HG03439 (cell line): ENCODE measurements at regions not wholly inside any gene's neighbourhood (a gene's known extent, or its start where the extent isn't known, plus 50 kb on each side); places are given as distances from the start of the nearest gene placed in this dataset.
"Not testable (repeated sequence)": the region's sequence is repeated elsewhere in the genome, so short reads cannot be mapped to it uniquely, and the experiment has no call there.

Source experiments
- ATAC-seq: cut with Tn5 transposase; IDR thresholded peaks from one replicate; pipeline ENCODE4 v1.9.1; 2021; ENCODE audit warnings: mild to moderate bottlenecking, moderate library complexity; ENCODE audit not compliant: unreplicated experiment

DNA sequence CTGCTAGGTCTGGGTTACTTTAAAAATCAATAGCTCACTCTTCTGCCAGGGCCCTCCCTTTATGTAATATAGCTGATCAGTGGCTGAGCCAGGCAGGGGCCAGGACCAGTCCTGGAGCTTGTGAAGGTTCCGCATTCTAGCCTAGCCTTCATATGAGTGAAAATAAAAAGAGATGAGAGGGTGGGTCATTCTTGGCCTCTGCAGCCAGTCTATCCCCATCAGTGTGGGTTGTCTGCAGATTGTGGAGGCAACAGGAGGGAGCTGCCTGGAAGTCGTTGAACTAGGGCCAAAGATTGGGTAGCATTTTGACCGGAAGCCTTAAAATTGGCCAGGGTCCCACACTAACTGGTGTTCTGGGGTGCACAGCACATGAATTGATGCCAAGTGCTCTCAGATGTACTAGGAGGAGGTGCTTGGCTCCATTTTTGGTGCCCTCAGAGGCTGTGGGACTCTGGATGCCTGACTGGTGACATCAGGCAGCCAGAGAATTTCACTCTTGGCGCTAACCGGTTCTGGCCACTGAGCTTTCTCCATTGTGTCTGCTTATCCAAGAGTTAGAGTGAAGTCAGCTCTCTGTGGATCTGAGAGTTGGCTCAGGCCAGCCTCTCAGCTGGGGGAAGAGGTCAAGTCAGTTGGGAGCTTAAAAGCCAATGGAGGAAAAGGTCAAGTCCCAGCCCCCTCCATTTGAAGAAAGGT, 66.5 kb upstream of the IKBKE start:
- ATAC-seq: not testable (repeated sequence)

DNA sequence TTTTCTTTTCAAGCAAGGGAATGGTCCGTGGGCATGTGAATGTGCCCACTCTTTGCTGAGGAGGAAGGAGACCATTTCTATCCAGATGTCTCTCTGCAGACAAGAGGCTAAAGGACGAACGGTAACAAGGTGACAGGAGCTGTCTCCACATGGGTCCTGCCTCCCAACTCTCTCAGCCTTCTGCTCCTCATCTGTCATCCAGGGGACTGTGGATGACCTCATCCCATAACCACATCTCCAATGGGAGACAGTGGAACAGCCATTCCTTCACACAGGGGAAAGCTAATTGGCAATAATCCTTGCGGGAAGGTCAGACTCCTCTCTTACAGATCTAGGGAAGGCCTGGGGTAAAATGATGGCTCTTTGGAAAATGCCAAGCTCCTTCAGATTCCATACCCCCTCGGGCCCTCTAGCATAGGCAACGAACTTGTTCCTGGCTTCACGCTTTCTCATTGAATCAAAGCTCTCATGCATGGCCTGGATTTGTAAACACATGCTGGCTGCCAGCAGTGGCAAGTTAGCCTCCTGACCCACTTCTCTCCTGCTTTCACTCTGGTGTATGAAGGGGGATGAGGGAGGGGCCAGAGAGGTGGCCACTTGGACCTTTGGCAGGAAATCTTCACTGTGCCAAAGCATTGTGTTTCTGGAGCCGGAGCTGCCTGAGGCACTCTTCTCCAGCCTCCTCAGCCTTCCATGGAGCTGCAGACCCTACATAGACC, 65.8 kb upstream of the IKBKE start:
- ATAC-seq: not testable (repeated sequence)

DNA sequence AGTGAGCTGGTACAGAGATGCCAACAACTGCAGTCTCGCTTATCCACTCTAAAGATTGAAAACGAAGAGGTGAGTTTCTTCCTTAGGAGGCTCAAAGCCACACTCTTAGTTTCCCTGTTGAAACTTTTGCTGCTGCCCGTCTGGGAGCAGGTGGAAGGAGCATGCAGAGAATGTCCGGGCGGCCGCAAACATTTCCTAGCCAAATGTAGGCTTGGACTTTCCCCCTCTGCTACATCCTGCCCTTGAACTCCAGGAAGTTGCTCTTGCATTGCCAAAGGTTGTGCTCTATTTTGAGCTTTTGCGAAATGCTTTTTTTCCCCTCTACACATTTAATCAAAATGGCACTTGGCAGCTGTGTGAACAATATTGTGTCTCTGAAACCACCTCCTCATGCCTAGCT, 65.0 kb upstream of the IKBKE start:
- not testable (repeated sequence) for ATAC-seq

DNA sequence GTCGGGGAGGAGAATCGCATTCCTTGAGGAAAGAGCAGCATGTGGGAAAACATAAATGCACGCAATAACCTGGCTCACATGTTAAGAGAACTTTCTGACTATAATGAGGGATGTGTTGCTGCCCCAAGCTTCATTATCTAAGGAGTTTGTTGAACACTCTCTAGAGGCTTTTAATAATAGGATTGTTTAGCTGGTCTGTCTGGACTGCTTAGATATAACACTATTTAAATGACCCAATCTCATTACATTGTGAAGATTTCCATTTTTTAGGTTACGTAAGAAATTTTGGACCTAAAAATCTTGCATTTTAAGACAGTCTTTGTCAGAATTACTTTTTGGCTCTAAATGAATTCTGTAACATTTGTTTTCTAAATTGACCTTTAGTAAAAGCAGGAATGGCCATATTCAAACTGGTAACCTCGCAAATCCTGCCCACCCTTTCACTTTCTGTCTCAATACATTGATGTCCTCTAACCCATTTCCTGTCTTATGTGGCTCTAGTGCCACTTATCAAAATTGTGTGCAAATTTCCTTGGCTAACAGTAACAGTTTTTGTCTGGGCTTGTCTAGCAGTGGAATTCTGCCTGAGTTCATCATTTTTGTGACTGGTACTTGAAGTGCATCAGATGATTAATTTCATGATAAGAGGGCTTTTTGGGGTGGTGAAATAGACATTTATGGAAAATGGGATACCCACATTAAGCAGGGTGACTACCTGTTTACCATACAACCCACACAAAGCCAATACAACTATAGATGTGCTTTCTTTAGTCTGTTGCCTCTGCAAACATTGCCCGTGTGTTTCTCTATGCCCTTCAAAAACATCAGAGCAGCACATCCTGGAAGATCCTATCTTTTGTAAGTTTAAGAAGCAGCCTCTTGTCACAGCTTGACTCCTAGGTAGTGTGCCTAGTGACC, 61.6 kb upstream of the IKBKE start:
- not testable (repeated sequence) for ATAC-seq

DNA sequence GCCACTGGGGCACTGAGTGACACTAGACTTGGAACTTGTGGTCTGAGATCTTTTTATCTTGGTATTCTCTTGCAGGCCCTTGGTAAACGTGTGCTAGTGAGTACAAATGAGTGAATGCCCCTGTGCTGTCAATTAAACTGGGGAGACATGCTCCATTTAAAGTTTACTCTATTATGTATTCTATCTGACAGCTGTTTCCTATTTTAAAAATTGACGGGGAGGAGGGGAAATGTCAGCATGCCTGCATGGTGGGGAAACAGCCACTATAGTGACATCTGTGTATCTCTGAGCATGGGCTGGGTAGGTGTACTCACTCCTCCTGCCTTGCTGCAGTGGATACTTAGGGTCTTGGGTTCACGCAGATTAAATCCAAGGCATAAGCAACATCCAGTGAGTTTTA, 59.0 kb upstream of the IKBKE start:
- no peak for ATAC-seq

DNA sequence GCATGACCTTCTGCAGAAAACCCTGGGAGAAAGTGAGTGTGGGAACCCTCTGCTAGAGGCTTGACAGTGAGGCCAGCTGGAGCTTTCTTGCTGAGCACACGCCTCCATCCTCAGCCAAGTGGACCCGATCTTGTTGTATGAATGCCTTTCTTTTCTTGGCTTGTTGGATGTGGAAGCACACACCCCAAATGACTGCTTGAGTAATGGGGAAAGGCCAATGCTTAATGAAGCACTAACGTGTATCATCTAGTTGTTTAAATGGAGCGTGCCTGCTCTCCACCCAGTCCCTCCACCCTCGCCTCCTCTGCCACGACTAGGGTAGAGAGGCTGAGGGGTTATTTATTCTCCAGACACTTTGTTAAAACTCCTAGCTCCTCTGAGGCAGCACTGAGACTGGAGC, 54.3 kb upstream of the IKBKE start:
- ATAC-seq: no peak

DNA sequence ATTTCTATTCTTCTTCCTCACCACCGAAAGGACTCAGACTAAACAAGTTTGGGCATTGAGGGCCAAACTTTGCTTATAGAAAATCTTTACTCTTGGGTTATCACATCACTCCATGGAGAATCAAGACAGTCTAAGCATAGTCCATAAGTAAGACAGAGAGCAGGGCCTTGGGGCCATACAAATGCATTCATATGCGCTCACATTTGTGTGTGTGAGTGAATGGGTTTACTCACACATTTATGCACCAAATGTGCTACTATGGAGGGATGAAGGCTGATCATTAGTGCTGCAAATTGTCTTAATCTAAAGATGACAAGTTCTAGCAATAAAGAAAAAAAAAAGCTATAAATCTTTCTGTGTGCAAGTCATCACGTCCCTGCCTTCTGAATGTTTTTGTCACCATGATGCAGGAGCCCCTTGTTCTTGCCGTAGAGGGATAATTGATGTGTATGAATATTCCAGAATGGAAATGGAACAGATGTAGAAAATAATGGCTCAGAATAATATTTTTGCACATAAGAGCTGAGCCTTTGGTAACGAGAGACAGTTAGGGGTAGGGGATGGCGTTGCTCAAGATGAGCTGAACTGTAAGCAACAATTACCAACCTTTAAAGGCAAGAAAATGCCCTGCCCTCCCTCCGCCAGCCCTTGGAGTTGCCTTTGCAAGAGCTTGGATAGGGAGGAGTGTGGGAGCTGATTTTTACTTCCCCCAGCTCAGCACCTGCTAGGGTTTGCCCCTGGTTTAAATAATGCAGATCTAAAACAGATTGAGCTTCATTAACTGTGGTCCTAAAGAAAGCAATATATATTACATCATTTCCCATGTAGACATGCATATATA, 52.3 kb upstream of the IKBKE start:
- ATAC-seq: no peak

DNA sequence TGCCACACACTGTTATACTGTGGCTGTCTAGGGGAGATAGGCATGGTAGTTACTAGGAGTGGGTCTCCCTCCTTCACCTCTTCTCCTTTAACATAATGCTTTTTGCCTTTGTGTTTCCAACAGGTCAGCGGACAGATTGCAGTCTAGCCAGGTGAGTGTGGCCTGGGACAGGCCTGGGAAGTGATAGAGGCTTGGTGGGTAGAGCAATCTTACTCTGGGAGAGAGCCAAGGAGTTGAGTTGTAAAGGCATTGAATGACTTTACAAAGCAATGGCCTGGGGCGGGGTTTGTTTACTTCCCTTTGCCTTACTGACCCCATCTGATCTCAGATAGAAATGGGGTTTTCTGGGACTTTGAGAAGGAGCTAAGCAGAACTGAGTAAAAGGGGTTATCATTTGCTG, 51.0 kb upstream of the IKBKE start:
- ATAC-seq: no peak

DNA sequence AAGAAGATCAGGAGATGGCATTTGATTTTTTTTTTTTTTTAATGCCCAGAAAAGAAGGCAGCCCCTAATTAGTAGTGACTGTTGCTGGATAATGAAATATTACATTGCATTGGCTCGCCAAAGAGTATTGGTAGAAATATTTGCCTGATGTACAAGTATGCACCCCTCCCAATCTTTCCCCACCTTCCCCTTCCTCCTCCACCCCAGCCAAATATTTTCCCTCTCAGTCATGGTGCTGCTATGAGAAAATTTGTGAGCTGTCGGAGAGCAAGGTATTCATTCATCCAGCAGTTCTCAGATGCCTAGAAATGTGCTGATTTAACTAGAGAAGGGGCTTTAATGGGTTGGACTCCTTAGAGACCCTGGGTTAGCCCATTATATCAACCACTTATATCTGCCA, 50.5 kb upstream of the IKBKE start:
- ATAC-seq: no peak

DNA sequence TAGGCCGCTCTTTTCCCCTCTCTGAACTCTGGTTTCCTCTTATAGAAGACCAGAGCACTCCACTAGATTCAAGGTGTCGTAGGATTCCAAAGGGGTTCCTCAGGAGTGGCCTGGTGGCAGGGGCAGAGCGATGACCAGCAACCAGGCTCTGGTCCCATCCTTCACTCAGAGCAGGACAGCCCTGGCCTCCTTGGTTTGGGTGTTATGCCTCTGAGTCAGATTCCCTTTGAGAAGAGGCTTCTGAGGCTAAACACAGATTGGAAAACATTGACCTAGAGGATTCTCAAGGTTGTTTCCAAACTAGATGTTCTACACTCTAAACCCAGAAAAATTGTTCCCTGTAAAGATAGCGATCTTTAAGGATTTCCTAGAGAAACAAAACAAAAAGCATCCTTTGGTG, 49.8 kb upstream of the IKBKE start:
- ATAC-seq: no peak
